Glutamatergic neuron (in vitro differentiated cells): ENCODE measurements at regions not wholly inside any gene's neighbourhood (a gene's known extent, or its start where the extent isn't known, plus 50 kb on each side); places are given as distances from the start of the nearest gene placed in this dataset.

ENCODE experiments used
- DNase-seq: peaks from one replicate; pipeline ENCODE4 v3.0.0; 2022
- H3K27ac Mint-ChIP-seq: one replicate; pipeline ENCODE4 v1.8.0; 2020; ENCODE audit warnings: mild to moderate bottlenecking, mixed read lengths, inconsistent platforms; ENCODE audit not compliant: unreplicated experiment
- H3K27me3 Mint-ChIP-seq: one replicate; pipeline ENCODE4 v1.8.0; 2020; ENCODE audit warnings: mild to moderate bottlenecking, moderate library complexity, mixed read lengths, inconsistent platforms; ENCODE audit not compliant: unreplicated experiment
- H3K36me3 Mint-ChIP-seq: one replicate; pipeline ENCODE4 v1.8.0; 2020; ENCODE audit warnings: mild to moderate bottlenecking, mixed read lengths, inconsistent platforms; ENCODE audit not compliant: unreplicated experiment
- H3K4me1 Mint-ChIP-seq: one replicate; pipeline ENCODE4 v1.8.0; 2020; ENCODE audit warnings: mild to moderate bottlenecking, low read depth, mixed read lengths, inconsistent platforms; ENCODE audit not compliant: unreplicated experiment
- H3K4me3 Mint-ChIP-seq: one replicate; pipeline ENCODE4 v1.8.0; 2020; ENCODE audit warnings: mild to moderate bottlenecking, mixed read lengths, inconsistent platforms; ENCODE audit not compliant: unreplicated experiment
- H3K9me3 Mint-ChIP-seq: one replicate; pipeline ENCODE4 v1.8.0; 2020; ENCODE audit warnings: mild to moderate bottlenecking, moderate library complexity, mixed read lengths, inconsistent platforms; ENCODE audit not compliant: unreplicated experiment
- TF ChIP-seq, protein P1 (sequence below): fragments of 200-600 bp; sonication (generic); IDR thresholded peaks from one replicate; pipeline ENCODE4 v1.5.0; 2021; ENCODE audit not compliant: partially characterized antibody, unreplicated experiment

DNA sequence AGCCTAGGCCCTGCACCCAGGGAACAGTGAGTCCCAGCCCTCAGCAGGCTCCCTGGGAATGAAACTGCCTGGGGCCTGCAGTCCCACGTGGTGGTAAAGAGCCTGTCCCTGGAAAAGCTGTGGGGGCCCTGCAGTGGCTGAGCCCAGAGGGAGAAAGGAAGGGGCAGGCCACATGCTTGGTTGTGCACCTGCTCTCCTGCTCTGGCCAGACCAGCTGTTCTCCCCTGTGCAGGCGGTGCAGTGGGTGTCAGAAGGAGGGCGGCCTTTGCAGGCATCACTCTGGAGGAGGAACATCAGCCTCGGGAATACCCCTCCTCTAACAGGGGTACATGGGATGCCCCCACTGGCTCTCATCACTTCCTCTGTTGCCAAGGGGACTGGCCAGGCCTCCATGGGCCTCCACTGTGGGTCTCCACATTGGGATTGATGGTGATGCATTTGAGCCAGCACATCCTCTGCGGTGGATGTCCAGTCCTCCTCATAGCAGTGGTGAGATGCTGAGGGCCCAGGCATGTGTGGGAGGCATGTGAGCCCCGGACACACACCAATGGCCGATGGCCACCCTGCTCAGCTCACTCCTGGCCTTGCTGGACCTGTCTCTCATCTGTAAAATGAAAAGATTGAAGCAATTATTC, 690.4 kb downstream of the BRD1 start:
- TF ChIP-seq, protein P1, sequence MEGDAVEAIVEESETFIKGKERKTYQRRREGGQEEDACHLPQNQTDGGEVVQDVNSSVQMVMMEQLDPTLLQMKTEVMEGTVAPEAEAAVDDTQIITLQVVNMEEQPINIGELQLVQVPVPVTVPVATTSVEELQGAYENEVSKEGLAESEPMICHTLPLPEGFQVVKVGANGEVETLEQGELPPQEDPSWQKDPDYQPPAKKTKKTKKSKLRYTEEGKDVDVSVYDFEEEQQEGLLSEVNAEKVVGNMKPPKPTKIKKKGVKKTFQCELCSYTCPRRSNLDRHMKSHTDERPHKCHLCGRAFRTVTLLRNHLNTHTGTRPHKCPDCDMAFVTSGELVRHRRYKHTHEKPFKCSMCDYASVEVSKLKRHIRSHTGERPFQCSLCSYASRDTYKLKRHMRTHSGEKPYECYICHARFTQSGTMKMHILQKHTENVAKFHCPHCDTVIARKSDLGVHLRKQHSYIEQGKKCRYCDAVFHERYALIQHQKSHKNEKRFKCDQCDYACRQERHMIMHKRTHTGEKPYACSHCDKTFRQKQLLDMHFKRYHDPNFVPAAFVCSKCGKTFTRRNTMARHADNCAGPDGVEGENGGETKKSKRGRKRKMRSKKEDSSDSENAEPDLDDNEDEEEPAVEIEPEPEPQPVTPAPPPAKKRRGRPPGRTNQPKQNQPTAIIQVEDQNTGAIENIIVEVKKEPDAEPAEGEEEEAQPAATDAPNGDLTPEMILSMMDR, result no peak
- Mint-ChIP-seq H3K9me3 (peaks cover 24% of the 10 kb centered on the region), H3K4me3 (no peak overlapping the region), H3K27me3 (peaks cover 6% of the 10 kb centered on the region), H3K27ac (no peak overlapping the region), H3K4me1 (no peaks in the 10 kb centered on the region), H3K36me3 (peaks cover 24% of the 10 kb centered on the region)
- DNase-seq, result no peak

DNA sequence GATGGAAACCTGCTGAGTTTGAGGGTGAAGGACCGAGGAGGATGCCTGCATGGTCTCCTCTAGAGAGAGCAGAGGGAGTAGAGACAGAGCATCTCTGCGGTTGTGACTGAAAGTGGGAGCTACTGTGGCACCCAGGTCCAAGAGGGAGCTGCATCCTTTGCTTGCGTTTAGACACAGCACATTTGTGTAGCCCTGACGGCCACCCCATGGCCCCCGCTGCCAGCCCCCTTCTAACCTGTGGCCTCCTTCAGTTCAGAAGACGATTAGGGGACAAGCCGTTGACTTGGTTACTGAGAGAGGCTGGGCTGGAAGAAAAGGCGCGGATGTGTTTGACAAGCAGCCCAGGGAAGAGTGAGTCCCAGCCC, 690.9 kb downstream of the BRD1 start:
- no peaks in the 10 kb centered on the region for H3K4me1 Mint-ChIP-seq
- H3K4me3 Mint-ChIP-seq, result no peak overlapping the region
- peaks cover 24% of the 10 kb centered on the region for H3K36me3 Mint-ChIP-seq
- H3K9me3 Mint-ChIP-seq, result peaks cover 25% of the 10 kb centered on the region
- peaks cover 6% of the 10 kb centered on the region for H3K27me3 Mint-ChIP-seq
- DNase-seq, result no peak
- no peak overlapping the region for H3K27ac Mint-ChIP-seq
- TF ChIP-seq, protein P1, result no peak

DNA sequence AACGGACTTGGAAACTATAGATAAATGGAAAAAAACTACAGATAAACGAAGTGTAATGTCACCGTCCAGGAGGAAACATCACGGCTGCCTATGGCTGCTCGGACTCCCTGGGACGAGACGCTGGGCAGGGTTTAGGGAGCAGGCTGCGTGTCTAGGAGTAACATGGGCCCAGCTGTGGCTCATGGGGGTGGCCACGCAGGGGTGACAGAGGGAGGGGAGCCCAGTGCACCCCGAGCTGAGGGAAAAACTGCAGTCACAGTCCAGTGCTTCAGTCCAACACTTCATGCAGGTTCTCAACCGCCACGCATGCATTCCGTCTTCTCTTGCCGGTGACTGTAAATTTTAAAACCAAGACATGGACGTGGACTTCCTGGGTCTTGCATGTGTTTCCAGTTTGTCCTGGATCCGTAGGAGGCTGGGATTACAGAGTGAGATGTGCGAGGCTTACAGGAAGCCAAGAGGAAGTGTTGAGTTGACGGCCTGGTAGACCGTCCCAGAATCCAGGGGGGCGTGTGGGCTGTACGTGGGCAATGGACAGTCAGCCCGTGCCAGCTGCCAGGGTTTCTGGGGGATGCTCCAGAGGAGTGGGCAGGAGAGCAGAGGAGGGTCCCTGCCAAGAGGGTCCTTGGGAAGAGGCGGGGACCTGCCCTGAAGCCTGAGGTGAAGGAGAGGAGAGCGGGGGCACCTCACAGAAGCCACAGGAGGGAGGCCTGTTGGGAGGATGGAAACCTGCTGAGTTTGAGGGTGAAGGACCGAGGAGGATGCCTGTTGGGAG, 691.4 kb downstream of the BRD1 start:
- TF ChIP-seq, protein P1, result no peak
- DNase-seq, result no peak
- H3K27ac Mint-ChIP-seq, result no peak overlapping the region
- peaks cover 6% of the 10 kb centered on the region for H3K27me3 Mint-ChIP-seq
- H3K4me3 Mint-ChIP-seq, result no peak overlapping the region
- H3K4me1 Mint-ChIP-seq, result no peaks in the 10 kb centered on the region
- peaks cover 24% of the 10 kb centered on the region for H3K36me3 Mint-ChIP-seq
- H3K9me3 Mint-ChIP-seq, result peaks cover 23% of the 10 kb centered on the region

DNA sequence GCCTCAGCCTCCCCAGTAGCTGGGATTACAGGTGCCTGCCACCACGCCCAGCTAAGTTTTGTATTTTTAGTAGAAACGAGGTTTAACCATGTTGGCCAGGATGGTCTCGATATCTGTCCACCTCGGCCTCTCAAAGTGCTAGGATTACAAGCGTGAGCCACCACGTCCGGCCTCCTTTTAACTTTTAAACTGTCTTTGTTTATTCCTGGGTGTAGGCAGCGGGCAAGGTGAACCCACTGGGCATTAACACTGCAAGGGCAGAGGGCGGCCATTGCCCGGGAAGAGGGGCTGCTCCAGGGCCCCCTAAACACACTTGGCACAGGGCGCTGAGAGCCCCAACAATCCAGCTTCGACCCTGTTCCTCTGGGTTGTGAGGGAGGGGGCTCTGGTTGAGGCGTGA, 693.6 kb downstream of the BRD1 start:
- Mint-ChIP-seq H3K9me3 (peaks cover 21% of the 10 kb centered on the region), H3K27me3 (peaks cover 6% of the 10 kb centered on the region)

More for the DNA sequence above, 693.6 kb downstream of the BRD1 start:
- TF ChIP-seq, protein P1, result no peak
- peaks cover 21% of the 10 kb centered on the region for H3K36me3 Mint-ChIP-seq
- no peaks in the 10 kb centered on the region for H3K4me1 Mint-ChIP-seq
- no peak overlapping the region for H3K27ac Mint-ChIP-seq
- DNase-seq, result no peak
- H3K4me3 Mint-ChIP-seq, result no peak overlapping the region
